NB4 (cell line): ENCODE measurements at regions not wholly inside any gene's neighbourhood (a gene's known extent, or its start where the extent isn't known, plus 50 kb on each side); places are given as distances from the start of the nearest gene placed in this dataset.
"Not testable (repeated sequence)": the region's sequence is repeated elsewhere in the genome, so short reads cannot be mapped to it uniquely, and the experiment has no call there.

Experiments used
- CTCF ChIP-seq: IDR thresholded peaks from one replicate; pipeline ENCODE4 v1.5.1; 2012; ENCODE audit warnings: low read depth, low read length
- MAX ChIP-seq: IDR thresholded peaks from 2 replicates; pipeline ENCODE4 v1.6.1; 2011; ENCODE audit warnings: low read depth, low read length
- MYC ChIP-seq: IDR thresholded peaks from 2 replicates; pipeline ENCODE4 v1.6.1; 2011; ENCODE audit warnings: low read depth, low read length
- POLR2A ChIP-seq: IDR thresholded peaks from 2 replicates; pipeline ENCODE4 v1.6.1; 2011; ENCODE audit warnings: mild to moderate bottlenecking; ENCODE audit not compliant: insufficient read length; ENCODE audit errors: extremely low read depth

- not testable (repeated sequence) for TF ChIP-seq CTCF, POLR2A, MAX, MYC
These were observed 228.2 kb downstream of the COPRS start for GRCh38 chr17:31630866-31631265.
